ENCODE measurements at regions not wholly inside any gene's neighbourhood (a gene's known extent, or its start where the extent isn't known, plus 50 kb on each side); places are given as distances from the start of the nearest gene placed in this dataset.

- H2AFZ ChIP-seq (ENCODE audit: low read depth, low read length): no peak overlapping the region
- H3K9me3 ChIP-seq (ENCODE audit: insufficient read depth, low read length, severe bottlenecking): no peaks in the 10 kb centered on the region
- H3K4me1 ChIP-seq (ENCODE audit: insufficient read depth, low read length): no peaks in the 10 kb centered on the region
- H3K27ac ChIP-seq (ENCODE audit: low read length): no peak overlapping the region
- DNase-seq (no peak), ATAC-seq (ENCODE audit: insufficient read depth, low read depth) (no peak)
- no peaks in the 10 kb centered on the region for H3K79me2 ChIP-seq (ENCODE audit: insufficient read depth, low read length)
- no peak overlapping the region for H3K9ac ChIP-seq (ENCODE audit: low read depth, low read length)
- no peak overlapping the region for H3K4me2 ChIP-seq (ENCODE audit: insufficient read depth, low read length)
- no peak for TF ChIP-seq EZH2 (IDR thresholded peaks at IDR 0.05; ENCODE audit: borderline replicate concordance, low read depth, low read length, severe bottlenecking)
- TF ChIP-seq, protein P1, sequence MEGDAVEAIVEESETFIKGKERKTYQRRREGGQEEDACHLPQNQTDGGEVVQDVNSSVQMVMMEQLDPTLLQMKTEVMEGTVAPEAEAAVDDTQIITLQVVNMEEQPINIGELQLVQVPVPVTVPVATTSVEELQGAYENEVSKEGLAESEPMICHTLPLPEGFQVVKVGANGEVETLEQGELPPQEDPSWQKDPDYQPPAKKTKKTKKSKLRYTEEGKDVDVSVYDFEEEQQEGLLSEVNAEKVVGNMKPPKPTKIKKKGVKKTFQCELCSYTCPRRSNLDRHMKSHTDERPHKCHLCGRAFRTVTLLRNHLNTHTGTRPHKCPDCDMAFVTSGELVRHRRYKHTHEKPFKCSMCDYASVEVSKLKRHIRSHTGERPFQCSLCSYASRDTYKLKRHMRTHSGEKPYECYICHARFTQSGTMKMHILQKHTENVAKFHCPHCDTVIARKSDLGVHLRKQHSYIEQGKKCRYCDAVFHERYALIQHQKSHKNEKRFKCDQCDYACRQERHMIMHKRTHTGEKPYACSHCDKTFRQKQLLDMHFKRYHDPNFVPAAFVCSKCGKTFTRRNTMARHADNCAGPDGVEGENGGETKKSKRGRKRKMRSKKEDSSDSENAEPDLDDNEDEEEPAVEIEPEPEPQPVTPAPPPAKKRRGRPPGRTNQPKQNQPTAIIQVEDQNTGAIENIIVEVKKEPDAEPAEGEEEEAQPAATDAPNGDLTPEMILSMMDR (IDR thresholded peaks at IDR 0.05; ENCODE audit: borderline replicate concordance, extremely low read depth, low read length, poor library complexity, severe bottlenecking): no peak
- no peak overlapping the region for H3K4me3 ChIP-seq (ENCODE audit: low read depth in 1 of 2, low read length in 2 of 2)
- 0 out of 2 replicates have a peak, but pooled peaks cover 3% of the 10 kb centered on the region for H4K20me1 ChIP-seq (ENCODE audit: insufficient read depth, low read length)
- H3K27me3 ChIP-seq (ENCODE audit: insufficient read depth, low read length, poor library complexity): no peaks in the 10 kb centered on the region
- no peaks in the 10 kb centered on the region for H3K36me3 ChIP-seq (ENCODE audit: insufficient read depth, low read length)
Observed at GRCh38 chr11:71064702-71065515, 187.5 kb downstream of the SHANK2 start.

GRCh38 chr11:71064183-71064582, 188.2 kb downstream of the SHANK2 start:
- ATAC-seq (ENCODE audit: insufficient read depth, low read depth): no peak
- H3K4me2 ChIP-seq (ENCODE audit: insufficient read depth, low read length): no peak overlapping the region
- DNase-seq: no peak

GRCh38 chr11:71063129-71063528, 189.2 kb downstream of the SHANK2 start:
- Histone ChIP-seq H2AFZ (ENCODE audit: low read depth, low read length) (no peak overlapping the region), H3K36me3 (ENCODE audit: insufficient read depth, low read length) (no peaks in the 10 kb centered on the region), H3K9ac (ENCODE audit: low read depth, low read length) (no peak overlapping the region), H3K79me2 (ENCODE audit: insufficient read depth, low read length) (no peaks in the 10 kb centered on the region), H3K4me2 (ENCODE audit: insufficient read depth, low read length) (no peak overlapping the region), H3K4me3 (ENCODE audit: low read depth in 1 of 2, low read length in 2 of 2) (no peak overlapping the region), H3K27ac (ENCODE audit: low read length) (no peak overlapping the region), H3K4me1 (ENCODE audit: insufficient read depth, low read length) (no peaks in the 10 kb centered on the region), H3K27me3 (ENCODE audit: insufficient read depth, low read length, poor library complexity) (no peaks in the 10 kb centered on the region), H3K9me3 (ENCODE audit: insufficient read depth, low read length, severe bottlenecking) (no peaks in the 10 kb centered on the region), H4K20me1 (ENCODE audit: insufficient read depth, low read length) (0 out of 2 replicates have a peak, but pooled peaks cover 3% of the 10 kb centered on the region)
- TF ChIP-seq EZH2 (IDR thresholded peaks at IDR 0.05; ENCODE audit: borderline replicate concordance, low read depth, low read length, severe bottlenecking): no peak
- TF ChIP-seq, protein P1 (IDR thresholded peaks at IDR 0.05; ENCODE audit: borderline replicate concordance, extremely low read depth, low read length, poor library complexity, severe bottlenecking): no peak
- ATAC-seq (ENCODE audit: insufficient read depth, low read depth): no peak
- no peak for DNase-seq

More at GRCh38 chr11:71064183-71064582, 188.2 kb downstream of the SHANK2 start:
- Histone ChIP-seq H3K27ac (ENCODE audit: low read length) (no peak overlapping the region), H3K36me3 (ENCODE audit: insufficient read depth, low read length) (no peaks in the 10 kb centered on the region), H2AFZ (ENCODE audit: low read depth, low read length) (no peak overlapping the region), H3K9me3 (ENCODE audit: insufficient read depth, low read length, severe bottlenecking) (no peaks in the 10 kb centered on the region), H3K79me2 (ENCODE audit: insufficient read depth, low read length) (no peaks in the 10 kb centered on the region), H4K20me1 (ENCODE audit: insufficient read depth, low read length) (0 out of 2 replicates have a peak, but pooled peaks cover 3% of the 10 kb centered on the region), H3K4me1 (ENCODE audit: insufficient read depth, low read length) (no peaks in the 10 kb centered on the region), H3K4me3 (ENCODE audit: low read depth in 1 of 2, low read length in 2 of 2) (no peak overlapping the region), H3K9ac (ENCODE audit: low read depth, low read length) (no peak overlapping the region), H3K27me3 (ENCODE audit: insufficient read depth, low read length, poor library complexity) (no peaks in the 10 kb centered on the region)
- no peak for TF ChIP-seq EZH2 (IDR thresholded peaks at IDR 0.05; ENCODE audit: borderline replicate concordance, low read depth, low read length, severe bottlenecking)
- TF ChIP-seq, protein P1 (IDR thresholded peaks at IDR 0.05; ENCODE audit: borderline replicate concordance, extremely low read depth, low read length, poor library complexity, severe bottlenecking): no peak

All from DND-41 (cell line).